Neural cell (in vitro differentiated cells): ENCODE measurements at regions not wholly inside any gene's neighbourhood (a gene's known extent, or its start where the extent isn't known, plus 50 kb on each side); places are given as distances from the start of the nearest gene placed in this dataset.
"Not testable (repeated sequence)": the region's sequence is repeated elsewhere in the genome, so short reads cannot be mapped to it uniquely, and the experiment has no call there.

Source experiments
- H2AFZ ChIP-seq: fragments of 200-600, 300-800 bp; sonication (generic), shearing (Covaris generic); 2 replicates; pipeline ENCODE4 v1.6.0; 2014; ENCODE audit warnings: low read depth, mild to moderate bottlenecking, antibody characterized with exemption, low read length, moderate library complexity
- H3F3A ChIP-seq: fragments of 200-600 bp; shearing (Covaris generic); 2 replicates; pipeline ENCODE4 v1.6.1; 2016; ENCODE audit warnings: mild to moderate bottlenecking, moderate library complexity, mixed read lengths, antibody characterized with exemption, low read length; ENCODE audit not compliant: insufficient read depth, poor library complexity, severe bottlenecking
- H3K27ac ChIP-seq: fragments of 200-600, 300-800 bp; sonication (generic), shearing (Covaris generic); 2 replicates; pipeline ENCODE4 v1.5.1; 2014; ENCODE audit warnings: mild to moderate bottlenecking, low read length, moderate library complexity
- H3K27me3 ChIP-seq: fragments of 300-800, 200-600 bp; sonication (generic), shearing (Covaris generic); 2 replicates; pipeline ENCODE4 v1.6.0; 2014; ENCODE audit warnings: mild to moderate bottlenecking, low read depth, low read length, moderate library complexity; ENCODE audit not compliant: insufficient read depth
- H3K36me3 ChIP-seq: fragments of 300-800, 200-600 bp; sonication (generic), shearing (Covaris generic); 2 replicates; pipeline ENCODE4 v1.5.1; 2014; ENCODE audit warnings: mild to moderate bottlenecking, antibody characterized with exemption, low read length, moderate library complexity; ENCODE audit not compliant: insufficient read depth
- H3K4me2 ChIP-seq: fragments of 300-800, 200-600 bp; sonication (generic), shearing (Covaris generic); 2 replicates; pipeline ENCODE4 v1.6.0; 2014; ENCODE audit warnings: mild to moderate bottlenecking, low read length
- H3K4me3 ChIP-seq: fragments of 300-800, 200-600 bp; sonication (generic), shearing (Covaris generic); 2 replicates; pipeline ENCODE4 v1.5.1; 2014; ENCODE audit warnings: mild to moderate bottlenecking, low read length, moderate library complexity
- H3K79me2 ChIP-seq: fragments of 200-600 bp; shearing (Covaris generic); replicated peaks from 2 replicates; pipeline ENCODE4 v1.6.0; 2014; ENCODE audit warnings: mild to moderate bottlenecking, low read length, moderate library complexity; ENCODE audit not compliant: insufficient read depth
- H3K9ac ChIP-seq: fragments of 300-800, 200-600 bp; sonication (generic), shearing (Covaris generic); 2 replicates; pipeline ENCODE4 v1.6.1; 2016; ENCODE audit warnings: mild to moderate bottlenecking, low read length, mixed read lengths
- H3K9me2 ChIP-seq: fragments of 200-600 bp; shearing (Covaris generic); 2 replicates; pipeline ENCODE4 v1.6.1; 2016; ENCODE audit warnings: mild to moderate bottlenecking, low read length, mixed read lengths; ENCODE audit not compliant: insufficient read depth
- H3K9me3 ChIP-seq: fragments of 200-600, 300-800 bp; sonication (generic), shearing (Covaris generic); 2 replicates; pipeline ENCODE4 v1.6.1; 2016; ENCODE audit warnings: mild to moderate bottlenecking, mixed run types, low read length, moderate library complexity, mixed read lengths
- H4K20me1 ChIP-seq: fragments of 200-600 bp; shearing (Covaris generic); 2 replicates; pipeline ENCODE4 v1.6.1; 2016; ENCODE audit warnings: mild to moderate bottlenecking, mixed run types; ENCODE audit not compliant: insufficient read depth
- EP300 ChIP-seq: fragments of 450-650 bp; conservative IDR thresholded peaks from 2 replicates; pipeline ENCODE4 v1.6.1; 2014; ENCODE audit warnings: antibody characterized with exemption, mild to moderate bottlenecking, moderate library complexity; ENCODE audit not compliant: poor library complexity, severe bottlenecking
- EZH2 ChIP-seq: fragments of 200-600, 300-800 bp; shearing (Covaris generic), sonication (generic); IDR thresholded peaks from 2 replicates; pipeline ENCODE4 v1.6.1; 2014; ENCODE audit warnings: antibody characterized with exemption, low read length, borderline replicate concordance, mild to moderate bottlenecking; ENCODE audit not compliant: insufficient read depth, poor library complexity, severe bottlenecking
- MXI1 ChIP-seq: fragments of 450-650 bp; conservative IDR thresholded peaks from 2 replicates; pipeline ENCODE4 v1.6.1; 2014; ENCODE audit warnings: antibody characterized with exemption, mild to moderate bottlenecking; ENCODE audit not compliant: poor library complexity, severe bottlenecking
- POLR2AphosphoS5 ChIP-seq: IDR thresholded peaks from 2 replicates; pipeline ENCODE4 v1.6.1; 2012
- RAD21 ChIP-seq: fragments of 450-650 bp; conservative IDR thresholded peaks from 2 replicates; pipeline ENCODE4 v1.6.1; 2014; ENCODE audit warnings: antibody characterized with exemption, mild to moderate bottlenecking, moderate library complexity
- SMC3 ChIP-seq: fragments of 450-650 bp; conservative IDR thresholded peaks from 2 replicates; pipeline ENCODE4 v1.6.1; 2014; ENCODE audit warnings: antibody characterized with exemption, mild to moderate bottlenecking, moderate library complexity; ENCODE audit not compliant: poor library complexity
- TAF1 ChIP-seq: IDR thresholded peaks from 2 replicates; pipeline ENCODE4 v1.6.1; 2012; ENCODE audit warnings: low read depth
- TF ChIP-seq, protein P1 (sequence below): fragments of 450-650 bp; IDR thresholded peaks from 2 replicates; pipeline ENCODE4 v1.5.1; 2014; ENCODE audit warnings: antibody characterized with exemption, mild to moderate bottlenecking, moderate library complexity; ENCODE audit not compliant: poor library complexity, severe bottlenecking
- TF ChIP-seq, protein P2 (sequence below): IDR thresholded peaks from 2 replicates; pipeline ENCODE4 v1.6.1; 2012; ENCODE audit warnings: borderline replicate concordance

DNA sequence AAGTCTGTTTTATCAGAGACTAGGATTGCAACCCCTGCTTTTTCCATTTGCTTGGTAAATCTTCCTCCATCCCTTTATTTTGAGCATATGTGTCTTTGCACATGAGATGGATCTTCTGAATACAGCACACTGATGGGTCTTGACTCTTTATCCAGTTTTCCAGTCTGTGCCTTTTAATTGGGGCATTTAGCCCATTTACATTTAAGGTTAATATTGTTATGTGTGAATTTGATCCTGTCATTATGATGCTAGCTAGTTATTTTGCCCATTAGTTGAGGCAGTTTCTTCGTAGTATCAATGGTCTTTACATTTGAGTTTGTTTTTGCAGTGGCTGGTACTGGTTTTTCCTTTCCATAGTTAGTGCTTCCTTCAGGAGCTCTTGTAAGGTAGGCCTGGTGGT lies 120.6 kb upstream of the TNP1 start:
- H3K36me3 ChIP-seq, H3K9me3 ChIP-seq, H3F3A ChIP-seq, H3K4me3 ChIP-seq, H4K20me1 ChIP-seq, H3K27me3 ChIP-seq, H3K79me2 ChIP-seq, H3K27ac ChIP-seq, H3K9me2 ChIP-seq, H2AFZ ChIP-seq, H3K9ac ChIP-seq, H3K4me2 ChIP-seq: not testable (repeated sequence)

DNA sequence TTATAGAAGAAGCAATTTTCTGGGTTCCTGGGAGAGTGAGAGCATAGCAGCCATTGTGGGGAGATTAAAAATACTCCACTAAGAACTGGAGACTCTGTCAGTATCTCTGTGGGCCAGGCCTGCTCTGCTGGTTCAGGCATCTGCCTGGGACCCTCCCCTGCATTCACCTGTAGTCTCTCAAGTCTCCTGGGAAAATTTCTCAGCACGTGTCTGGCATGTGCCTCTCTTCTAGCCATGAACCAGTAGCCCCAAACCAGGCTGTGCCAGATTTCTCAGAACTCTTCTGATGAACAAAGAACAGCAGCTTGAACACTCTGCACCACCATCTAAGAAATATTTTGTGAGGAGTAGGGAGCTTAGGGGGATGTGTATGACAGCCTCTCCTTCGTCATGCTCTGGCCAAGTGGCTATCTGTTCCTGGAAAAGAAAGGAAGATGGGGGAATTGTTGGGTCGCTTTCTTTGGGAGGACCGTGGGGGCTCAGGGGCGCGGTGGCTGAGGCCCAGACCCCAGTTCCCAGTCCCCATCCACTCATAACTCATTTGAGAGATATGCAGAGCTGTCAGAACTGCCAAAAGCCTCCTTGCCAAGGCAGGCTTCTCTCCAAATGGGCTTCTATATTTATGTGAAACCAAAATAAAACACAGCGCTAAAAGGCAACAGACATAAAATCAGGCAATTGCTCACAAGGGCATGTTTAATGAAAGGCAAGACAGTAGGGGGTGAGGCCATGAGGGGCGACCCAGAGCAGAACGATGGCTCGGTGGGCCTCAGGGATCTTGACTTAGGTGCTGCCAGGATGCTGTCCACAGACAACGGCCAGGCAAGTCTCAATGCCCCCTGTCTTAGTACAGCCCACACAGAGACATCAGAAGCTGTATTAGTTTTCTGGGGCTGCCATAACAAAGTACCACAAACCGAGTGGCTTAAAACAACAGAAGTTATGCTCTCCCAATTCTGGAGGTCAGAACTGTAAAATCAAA lies 114.7 kb upstream of the TNP1 start:
- H3K9me2 ChIP-seq: no peaks in the 10 kb centered on the region
- no peak overlapping the region for H3K4me2 ChIP-seq
- H4K20me1 ChIP-seq: no peaks in the 10 kb centered on the region
- no peak overlapping the region for H3K4me3 ChIP-seq
- no peak overlapping the region for H3K9ac ChIP-seq
- TF ChIP-seq, protein P1, sequence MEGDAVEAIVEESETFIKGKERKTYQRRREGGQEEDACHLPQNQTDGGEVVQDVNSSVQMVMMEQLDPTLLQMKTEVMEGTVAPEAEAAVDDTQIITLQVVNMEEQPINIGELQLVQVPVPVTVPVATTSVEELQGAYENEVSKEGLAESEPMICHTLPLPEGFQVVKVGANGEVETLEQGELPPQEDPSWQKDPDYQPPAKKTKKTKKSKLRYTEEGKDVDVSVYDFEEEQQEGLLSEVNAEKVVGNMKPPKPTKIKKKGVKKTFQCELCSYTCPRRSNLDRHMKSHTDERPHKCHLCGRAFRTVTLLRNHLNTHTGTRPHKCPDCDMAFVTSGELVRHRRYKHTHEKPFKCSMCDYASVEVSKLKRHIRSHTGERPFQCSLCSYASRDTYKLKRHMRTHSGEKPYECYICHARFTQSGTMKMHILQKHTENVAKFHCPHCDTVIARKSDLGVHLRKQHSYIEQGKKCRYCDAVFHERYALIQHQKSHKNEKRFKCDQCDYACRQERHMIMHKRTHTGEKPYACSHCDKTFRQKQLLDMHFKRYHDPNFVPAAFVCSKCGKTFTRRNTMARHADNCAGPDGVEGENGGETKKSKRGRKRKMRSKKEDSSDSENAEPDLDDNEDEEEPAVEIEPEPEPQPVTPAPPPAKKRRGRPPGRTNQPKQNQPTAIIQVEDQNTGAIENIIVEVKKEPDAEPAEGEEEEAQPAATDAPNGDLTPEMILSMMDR: no peak
- TF ChIP-seq MXI1 (no peak), RAD21 (no peak), EP300 (no peak), EZH2 (no peak), POLR2AphosphoS5 (no peak), TAF1 (no peak), SMC3 (no peak)
- TF ChIP-seq, protein P2, sequence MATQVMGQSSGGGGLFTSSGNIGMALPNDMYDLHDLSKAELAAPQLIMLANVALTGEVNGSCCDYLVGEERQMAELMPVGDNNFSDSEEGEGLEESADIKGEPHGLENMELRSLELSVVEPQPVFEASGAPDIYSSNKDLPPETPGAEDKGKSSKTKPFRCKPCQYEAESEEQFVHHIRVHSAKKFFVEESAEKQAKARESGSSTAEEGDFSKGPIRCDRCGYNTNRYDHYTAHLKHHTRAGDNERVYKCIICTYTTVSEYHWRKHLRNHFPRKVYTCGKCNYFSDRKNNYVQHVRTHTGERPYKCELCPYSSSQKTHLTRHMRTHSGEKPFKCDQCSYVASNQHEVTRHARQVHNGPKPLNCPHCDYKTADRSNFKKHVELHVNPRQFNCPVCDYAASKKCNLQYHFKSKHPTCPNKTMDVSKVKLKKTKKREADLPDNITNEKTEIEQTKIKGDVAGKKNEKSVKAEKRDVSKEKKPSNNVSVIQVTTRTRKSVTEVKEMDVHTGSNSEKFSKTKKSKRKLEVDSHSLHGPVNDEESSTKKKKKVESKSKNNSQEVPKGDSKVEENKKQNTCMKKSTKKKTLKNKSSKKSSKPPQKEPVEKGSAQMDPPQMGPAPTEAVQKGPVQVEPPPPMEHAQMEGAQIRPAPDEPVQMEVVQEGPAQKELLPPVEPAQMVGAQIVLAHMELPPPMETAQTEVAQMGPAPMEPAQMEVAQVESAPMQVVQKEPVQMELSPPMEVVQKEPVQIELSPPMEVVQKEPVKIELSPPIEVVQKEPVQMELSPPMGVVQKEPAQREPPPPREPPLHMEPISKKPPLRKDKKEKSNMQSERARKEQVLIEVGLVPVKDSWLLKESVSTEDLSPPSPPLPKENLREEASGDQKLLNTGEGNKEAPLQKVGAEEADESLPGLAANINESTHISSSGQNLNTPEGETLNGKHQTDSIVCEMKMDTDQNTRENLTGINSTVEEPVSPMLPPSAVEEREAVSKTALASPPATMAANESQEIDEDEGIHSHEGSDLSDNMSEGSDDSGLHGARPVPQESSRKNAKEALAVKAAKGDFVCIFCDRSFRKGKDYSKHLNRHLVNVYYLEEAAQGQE: no peak
- no peaks in the 10 kb centered on the region for H3K36me3 ChIP-seq
- H3K27ac ChIP-seq: no peak overlapping the region
- no peaks in the 10 kb centered on the region for H3K9me3 ChIP-seq
- H3K27me3 ChIP-seq: no peaks in the 10 kb centered on the region
- no peaks in the 10 kb centered on the region for H3K79me2 ChIP-seq
- H3F3A ChIP-seq: no peaks in the 10 kb centered on the region
- no peak overlapping the region for H2AFZ ChIP-seq
